ENCODE measurements at regions not wholly inside any gene's neighbourhood (a gene's known extent, or its start where the extent isn't known, plus 50 kb on each side); places are given as distances from the start of the nearest gene placed in this dataset.

DNA sequence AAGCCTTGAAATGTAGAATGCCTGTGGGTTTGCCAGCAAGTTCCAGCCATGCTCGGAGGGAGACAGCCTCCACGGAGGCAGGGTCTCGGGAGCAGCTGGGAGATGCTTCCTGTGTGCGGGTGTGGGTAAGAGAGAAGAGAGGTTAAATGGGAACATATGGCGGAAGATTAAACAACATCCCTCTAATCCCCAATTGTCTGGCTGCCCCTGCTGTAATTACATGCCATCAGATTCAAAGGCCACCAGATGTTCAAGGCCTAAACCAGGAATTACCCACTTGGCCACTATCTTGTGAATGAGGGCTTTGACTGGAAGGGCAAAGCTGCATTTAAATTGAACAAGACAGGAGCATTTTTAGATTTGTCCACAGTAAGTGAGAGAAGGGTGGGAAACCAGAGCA lies 81.4 kb upstream of the BACE2 start:
- no peak for DNase-seq

DNA sequence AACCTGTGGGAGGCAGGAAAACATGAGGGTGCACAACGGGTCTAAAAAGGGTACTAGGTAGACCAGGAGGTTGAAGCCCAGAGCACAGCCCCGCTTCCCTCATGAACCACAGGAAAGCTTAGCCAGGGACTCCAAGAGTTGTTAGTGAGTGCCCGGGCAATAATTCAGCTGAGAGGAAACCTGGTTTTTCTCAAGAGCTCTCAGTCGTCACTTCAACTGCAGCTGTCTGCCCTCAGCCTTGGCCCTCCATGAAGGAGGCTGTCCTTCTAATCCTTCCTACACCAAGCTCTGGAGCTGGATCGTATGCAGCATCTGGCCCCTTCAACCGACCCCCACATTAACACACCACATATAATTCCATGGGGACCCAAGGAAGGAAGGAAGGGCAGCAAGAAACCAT lies 77.0 kb upstream of the BACE2 start:
- DNase-seq = no peak

GRCh38 chr21:41091616-41092015 lies 76.3 kb upstream of the BACE2 start:
- DNase-seq = no peak

- no peak for DNase-seq
These were observed 75.6 kb upstream of the BACE2 start for GRCh38 chr21:41092312-41092711.

- no peak for DNase-seq
These were observed 72.0 kb upstream of the BACE2 start for GRCh38 chr21:41095983-41096382.

DNA sequence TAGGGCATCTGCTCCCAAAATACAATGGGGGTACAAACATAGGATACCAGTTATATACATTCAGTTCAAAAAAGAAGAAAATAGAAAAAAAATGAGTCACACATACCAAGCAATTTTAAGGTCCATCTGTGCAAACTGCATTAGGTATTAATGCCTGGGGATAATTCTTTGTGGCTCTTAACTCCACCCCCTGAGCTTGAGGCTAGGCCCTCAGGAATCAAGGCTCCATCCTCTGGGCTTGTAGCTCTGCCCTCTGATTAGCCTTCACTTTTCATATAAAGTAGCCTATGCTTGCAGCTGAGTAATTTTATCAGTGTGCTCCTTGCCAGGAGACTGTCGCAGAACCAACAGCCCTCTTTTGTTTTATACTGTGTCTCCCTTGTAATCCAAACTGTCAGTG lies 69.9 kb upstream of the BACE2 start:
- no peak for DNase-seq

DNA sequence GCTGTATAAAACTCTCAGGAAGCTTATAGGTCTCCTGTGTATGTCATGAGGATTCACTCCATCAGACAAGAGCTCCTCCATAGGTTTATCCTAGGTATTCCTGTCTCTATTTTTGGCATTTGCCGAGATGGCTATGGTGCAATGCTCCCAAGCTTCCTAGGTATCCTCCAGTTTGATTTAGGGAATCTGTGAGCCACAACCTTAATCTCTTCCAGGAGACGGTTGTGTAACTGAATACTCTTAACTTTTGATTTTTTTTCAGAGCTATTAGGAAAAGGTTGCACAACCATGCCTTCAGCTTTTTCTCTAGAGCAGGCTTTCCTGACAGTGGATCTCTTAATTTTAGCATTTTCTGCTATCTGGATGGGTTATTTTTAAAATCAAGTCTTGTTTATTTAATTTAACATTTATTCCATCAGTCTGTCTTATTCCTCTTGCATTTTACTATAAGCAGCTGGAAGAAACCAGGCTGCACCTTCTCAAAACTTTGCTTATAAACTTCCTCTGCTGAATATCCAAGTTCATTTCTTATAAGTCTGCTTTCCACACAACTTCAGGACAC lies 69.4 kb upstream of the BACE2 start:
- DNase-seq = no peak

- no peak for DNase-seq
These were observed 67.0 kb upstream of the BACE2 start for GRCh38 chr21:41100826-41101550.

- no peak for DNase-seq
These were observed 65.7 kb upstream of the BACE2 start for GRCh38 chr21:41102281-41102680.

DNA sequence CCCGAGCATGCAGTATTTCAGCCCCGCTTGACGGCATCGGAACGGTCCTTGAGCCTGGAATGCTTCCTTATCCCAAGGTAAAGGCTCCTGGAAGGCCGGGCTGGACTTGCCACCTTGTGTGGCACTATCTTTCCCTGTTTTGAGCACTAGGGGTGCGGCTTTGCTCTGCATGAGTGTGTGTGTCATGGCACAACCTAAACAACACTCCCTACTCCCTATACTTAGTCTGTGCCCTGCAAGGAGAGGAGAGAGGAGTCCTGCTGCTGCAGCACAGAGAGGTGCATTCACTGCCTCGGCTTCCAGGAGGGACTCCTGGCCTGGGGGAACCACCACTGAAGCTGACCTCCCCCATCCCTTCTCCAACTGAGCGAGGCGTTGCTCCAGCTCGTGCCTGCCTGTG lies 60.4 kb upstream of the BACE2 start:
- DNase-seq = no peak

GRCh38 chr21:41108668-41109585 lies 59.0 kb upstream of the BACE2 start:
- DNase-seq = no peak

DNA sequence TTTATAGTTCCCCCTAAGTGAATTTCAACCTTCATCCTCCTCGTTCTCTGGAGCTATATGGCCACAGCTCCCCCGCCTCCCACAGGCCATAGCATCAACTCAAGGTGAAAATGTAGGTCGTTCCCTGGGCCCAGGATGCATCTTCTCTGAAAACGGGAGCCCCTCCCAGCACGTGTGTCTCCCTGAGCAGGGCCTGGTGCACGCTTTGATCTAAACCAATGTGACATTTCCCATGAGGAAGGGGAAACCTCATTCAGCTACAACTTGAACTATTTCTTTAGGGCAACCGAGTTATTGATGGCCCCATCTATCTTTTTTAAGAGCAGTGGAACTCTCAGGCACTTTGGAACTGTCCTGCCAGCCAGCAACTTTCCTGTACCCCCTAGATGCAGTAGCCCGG lies 57.8 kb upstream of the BACE2 start:
- DNase-seq = no peak

- no peak for DNase-seq
These were observed 57.3 kb upstream of the BACE2 start for GRCh38 chr21:41110664-41111063.

- DNase-seq = no peak
These were observed 56.3 kb upstream of the BACE2 start for GRCh38 chr21:41111681-41112080.

- DNase-seq = no peak
These were observed 54.9 kb upstream of the BACE2 start for GRCh38 chr21:41112740-41113692.

DNA sequence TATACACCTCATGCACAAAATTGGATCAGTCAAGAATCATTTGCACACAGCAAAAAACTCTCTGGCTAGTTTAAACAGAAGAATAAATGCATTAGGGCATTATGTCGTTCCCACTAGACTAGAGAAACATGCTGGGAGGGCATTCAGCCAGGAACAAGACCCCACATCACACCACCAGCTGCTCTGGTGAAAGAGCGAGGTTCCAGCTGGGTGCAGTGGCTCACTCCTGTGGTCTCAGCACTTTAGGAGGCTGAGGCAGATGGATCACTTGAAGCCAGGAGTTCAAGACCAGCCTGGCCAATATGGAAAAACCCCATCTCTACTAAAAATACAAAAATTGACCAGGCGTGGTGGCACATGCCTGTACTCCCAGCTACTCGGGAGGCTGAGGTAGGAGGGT lies 52.1 kb upstream of the BACE2 start:
- DNase-seq = no peak
